ENCODE measurements at regions not wholly inside any gene's neighbourhood (a gene's known extent, or its start where the extent isn't known, plus 50 kb on each side); places are given as distances from the start of the nearest gene placed in this dataset.
"Not testable (repeated sequence)": the region's sequence is repeated elsewhere in the genome, so short reads cannot be mapped to it uniquely, and the experiment has no call there.

GRCh38 chr5:145008876-145009530 lies 826.1 kb downstream of the PRELID2 start:
- H3K9me3 ChIP-seq (ENCODE audit: control insufficient read depth, low read depth, low read length), result no peaks in the 10 kb centered on the region
- H3K27ac ChIP-seq (ENCODE audit: control insufficient read depth, insufficient read depth, low read length), result no peak overlapping the region
- H3K4me2 ChIP-seq (ENCODE audit: control insufficient read depth, extremely low read depth, insufficient read depth, low read depth, low read length), result no peak overlapping the region
- H2AFZ ChIP-seq (ENCODE audit: control insufficient read depth, low read length), result no peak overlapping the region
- H3K9me1 ChIP-seq (ENCODE audit: control insufficient read depth, extremely low read depth, insufficient read depth, low read length), result no peaks in the 10 kb centered on the region
- H3K27me3 ChIP-seq (ENCODE audit: control insufficient read depth, extremely low read depth, insufficient read depth, low read length), result no peaks in the 10 kb centered on the region
- H3K36me3 ChIP-seq (ENCODE audit: control insufficient read depth in 2 of 2, extremely low read depth in 1 of 2, insufficient read depth in 2 of 2, low read length in 2 of 2), result no peaks in the 10 kb centered on the region
- no peak overlapping the region for H3K4me3 ChIP-seq (ENCODE audit: control insufficient read depth in 2 of 3, extremely low read depth in 1 of 3, insufficient read depth in 2 of 3, low read depth in 1 of 3, low read length in 3 of 3)
- no peak overlapping the region for H3K9ac ChIP-seq (ENCODE audit: control insufficient read depth, extremely low read depth, insufficient read depth, low read length)
- no peaks in the 10 kb centered on the region for H3K4me1 ChIP-seq (ENCODE audit: control insufficient read depth, extremely low read depth, insufficient read depth, low read length)
- DNase-seq (ENCODE audit: low read depth, low spot score), result no peak
- H4K20me1 ChIP-seq (ENCODE audit: control insufficient read depth, extremely low read depth, insufficient read depth, low read length), result no peaks in the 10 kb centered on the region
- TF ChIP-seq EZH2 (IDR thresholded peaks at IDR 0.05; ENCODE audit: low read length), result no peak
- TF ChIP-seq, protein P1, sequence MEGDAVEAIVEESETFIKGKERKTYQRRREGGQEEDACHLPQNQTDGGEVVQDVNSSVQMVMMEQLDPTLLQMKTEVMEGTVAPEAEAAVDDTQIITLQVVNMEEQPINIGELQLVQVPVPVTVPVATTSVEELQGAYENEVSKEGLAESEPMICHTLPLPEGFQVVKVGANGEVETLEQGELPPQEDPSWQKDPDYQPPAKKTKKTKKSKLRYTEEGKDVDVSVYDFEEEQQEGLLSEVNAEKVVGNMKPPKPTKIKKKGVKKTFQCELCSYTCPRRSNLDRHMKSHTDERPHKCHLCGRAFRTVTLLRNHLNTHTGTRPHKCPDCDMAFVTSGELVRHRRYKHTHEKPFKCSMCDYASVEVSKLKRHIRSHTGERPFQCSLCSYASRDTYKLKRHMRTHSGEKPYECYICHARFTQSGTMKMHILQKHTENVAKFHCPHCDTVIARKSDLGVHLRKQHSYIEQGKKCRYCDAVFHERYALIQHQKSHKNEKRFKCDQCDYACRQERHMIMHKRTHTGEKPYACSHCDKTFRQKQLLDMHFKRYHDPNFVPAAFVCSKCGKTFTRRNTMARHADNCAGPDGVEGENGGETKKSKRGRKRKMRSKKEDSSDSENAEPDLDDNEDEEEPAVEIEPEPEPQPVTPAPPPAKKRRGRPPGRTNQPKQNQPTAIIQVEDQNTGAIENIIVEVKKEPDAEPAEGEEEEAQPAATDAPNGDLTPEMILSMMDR (optimal IDR thresholded peaks at IDR 0.05 in 1 of 3, IDR thresholded peaks at IDR 0.05 in 1 of 3, conservative IDR thresholded peaks at IDR 0.05 in 1 of 3; ENCODE audit: extremely low read depth in 1 of 3, insufficient read depth in 2 of 3, low read length in 3 of 3), result no peak
- FAIRE-seq, result no peak
- no peaks in the 10 kb centered on the region for H3K79me2 ChIP-seq (ENCODE audit: control insufficient read depth, insufficient read depth, low read length)
- dilution Hi-C loops (cut with MboI; ENCODE audit: extremely low pct_ligation_motif_present, low sequenced_read_pairs), result no loop called here

DNA sequence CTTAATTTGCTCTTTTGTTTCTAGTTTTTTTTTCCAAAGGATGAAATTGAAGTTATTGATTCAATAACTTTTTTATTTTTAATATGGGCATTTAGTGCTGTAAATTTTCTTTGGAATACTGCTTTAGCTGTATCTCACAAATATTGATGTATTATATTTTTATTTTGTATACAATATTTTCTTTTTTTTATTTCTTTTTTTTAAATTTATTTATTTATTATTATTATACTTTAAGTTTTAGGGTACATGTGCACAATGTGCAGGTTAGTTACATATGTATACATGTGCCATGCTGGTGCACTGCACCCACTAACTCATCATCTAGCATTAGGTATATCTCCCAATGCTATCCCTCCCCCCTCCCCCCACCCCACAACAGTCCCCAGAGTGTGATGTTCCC lies 823.7 kb downstream of the KCTD16 start:
- H3K36me3 ChIP-seq (ENCODE audit: control insufficient read depth in 2 of 2, extremely low read depth in 1 of 2, insufficient read depth in 2 of 2, low read length in 2 of 2); H3K4me1 ChIP-seq (ENCODE audit: control insufficient read depth, extremely low read depth, insufficient read depth, low read length); H3K4me3 ChIP-seq (ENCODE audit: control insufficient read depth in 2 of 3, extremely low read depth in 1 of 3, insufficient read depth in 2 of 3, low read depth in 1 of 3, low read length in 3 of 3); FAIRE-seq; H3K9me3 ChIP-seq (ENCODE audit: control insufficient read depth, low read depth, low read length); H3K4me2 ChIP-seq (ENCODE audit: control insufficient read depth, extremely low read depth, insufficient read depth, low read depth, low read length); H3K79me2 ChIP-seq (ENCODE audit: control insufficient read depth, insufficient read depth, low read length); H3K9me1 ChIP-seq (ENCODE audit: control insufficient read depth, extremely low read depth, insufficient read depth, low read length); dilution Hi-C loops (cut with MboI; ENCODE audit: extremely low pct_ligation_motif_present, low sequenced_read_pairs); H4K20me1 ChIP-seq (ENCODE audit: control insufficient read depth, extremely low read depth, insufficient read depth, low read length); DNase-seq (ENCODE audit: low read depth, low spot score); H3K27me3 ChIP-seq (ENCODE audit: control insufficient read depth, extremely low read depth, insufficient read depth, low read length); H3K9ac ChIP-seq (ENCODE audit: control insufficient read depth, extremely low read depth, insufficient read depth, low read length); H2AFZ ChIP-seq (ENCODE audit: control insufficient read depth, low read length); H3K27ac ChIP-seq (ENCODE audit: control insufficient read depth, insufficient read depth, low read length): not testable (repeated sequence)

DNA sequence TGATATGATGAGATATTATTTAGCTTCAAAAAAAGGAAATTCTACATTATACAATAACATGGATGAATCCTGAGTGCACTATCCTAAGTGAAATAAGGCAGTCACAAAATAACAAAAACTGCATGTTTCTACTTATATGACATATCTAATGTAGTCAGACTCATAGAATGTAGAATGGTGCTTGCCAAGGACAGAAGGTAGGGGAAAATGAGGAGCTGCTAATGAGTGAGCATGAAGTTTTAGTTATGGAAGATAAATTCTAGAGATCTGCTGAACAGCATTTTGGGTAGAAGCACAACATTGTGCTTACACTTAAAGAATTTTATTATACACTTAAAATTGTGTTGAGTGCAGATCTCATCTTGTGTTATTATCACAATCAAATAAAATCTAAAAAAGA lies 812.4 kb downstream of the KCTD16 start:
- no peaks in the 10 kb centered on the region for H3K4me1 ChIP-seq (ENCODE audit: control insufficient read depth, extremely low read depth, insufficient read depth, low read length)
- DNase-seq (ENCODE audit: low read depth, low spot score) (no peak), FAIRE-seq (no peak)
- dilution Hi-C loops (cut with MboI; ENCODE audit: extremely low pct_ligation_motif_present, low sequenced_read_pairs), result no loop called here
- H3K4me2 ChIP-seq (ENCODE audit: control insufficient read depth, extremely low read depth, insufficient read depth, low read depth, low read length), result no peak overlapping the region
- H3K9me3 ChIP-seq (ENCODE audit: control insufficient read depth, low read depth, low read length), result no peaks in the 10 kb centered on the region
- H3K27me3 ChIP-seq (ENCODE audit: control insufficient read depth, extremely low read depth, insufficient read depth, low read length), result no peaks in the 10 kb centered on the region
- no peak overlapping the region for H3K4me3 ChIP-seq (ENCODE audit: control insufficient read depth in 2 of 3, extremely low read depth in 1 of 3, insufficient read depth in 2 of 3, low read depth in 1 of 3, low read length in 3 of 3)
- no peak overlapping the region for H3K27ac ChIP-seq (ENCODE audit: control insufficient read depth, insufficient read depth, low read length)
- TF ChIP-seq, protein P1 (optimal IDR thresholded peaks at IDR 0.05 in 1 of 3, IDR thresholded peaks at IDR 0.05 in 1 of 3, conservative IDR thresholded peaks at IDR 0.05 in 1 of 3; ENCODE audit: extremely low read depth in 1 of 3, insufficient read depth in 2 of 3, low read length in 3 of 3), result no peak
- no peak for TF ChIP-seq EZH2 (IDR thresholded peaks at IDR 0.05; ENCODE audit: low read length)
- H3K79me2 ChIP-seq (ENCODE audit: control insufficient read depth, insufficient read depth, low read length), result no peaks in the 10 kb centered on the region
- no peaks in the 10 kb centered on the region for H4K20me1 ChIP-seq (ENCODE audit: control insufficient read depth, extremely low read depth, insufficient read depth, low read length)
- H2AFZ ChIP-seq (ENCODE audit: control insufficient read depth, low read length), result no peak overlapping the region
- no peaks in the 10 kb centered on the region for H3K36me3 ChIP-seq (ENCODE audit: control insufficient read depth in 2 of 2, extremely low read depth in 1 of 2, insufficient read depth in 2 of 2, low read length in 2 of 2)
- H3K9me1 ChIP-seq (ENCODE audit: control insufficient read depth, extremely low read depth, insufficient read depth, low read length), result no peaks in the 10 kb centered on the region
- H3K9ac ChIP-seq (ENCODE audit: control insufficient read depth, extremely low read depth, insufficient read depth, low read length), result no peak overlapping the region

All from keratinocyte (primary cell).